GM11168 (cell line): ENCODE measurements at regions not wholly inside any gene's neighbourhood (a gene's known extent, or its start where the extent isn't known, plus 50 kb on each side); places are given as distances from the start of the nearest gene placed in this dataset.

Experiments used
- in situ Hi-C: fragments of 300-500 bp; cut with MboI; formaldehyde crosslinking; loops from one replicate; pipeline ENCODE4 v1.12.0; 2022; ENCODE audit warnings: low sequenced_read_pairs; ENCODE audit not compliant: unreplicated experiment

DNA sequence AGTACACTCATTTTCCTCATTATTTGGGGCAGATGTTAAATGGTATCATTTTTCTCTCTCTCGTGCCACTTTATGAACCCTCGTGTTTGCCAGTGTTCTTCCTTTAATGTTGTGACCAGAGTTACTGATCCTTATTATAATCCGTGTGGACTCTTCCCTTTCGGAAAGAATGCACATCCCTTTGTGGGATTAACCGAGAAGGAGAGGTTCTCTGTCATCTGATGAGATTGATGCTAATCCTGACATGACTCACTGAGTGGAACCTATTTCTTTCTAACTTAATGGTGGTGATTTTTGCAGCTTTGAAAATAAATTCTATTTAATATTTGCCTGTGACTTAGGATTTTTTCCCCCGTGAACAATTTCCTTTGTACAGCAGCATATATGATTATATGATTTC lies 300.0 kb upstream of the MAN1A1 start:
- in situ Hi-C loops, result no loop called here

DNA sequence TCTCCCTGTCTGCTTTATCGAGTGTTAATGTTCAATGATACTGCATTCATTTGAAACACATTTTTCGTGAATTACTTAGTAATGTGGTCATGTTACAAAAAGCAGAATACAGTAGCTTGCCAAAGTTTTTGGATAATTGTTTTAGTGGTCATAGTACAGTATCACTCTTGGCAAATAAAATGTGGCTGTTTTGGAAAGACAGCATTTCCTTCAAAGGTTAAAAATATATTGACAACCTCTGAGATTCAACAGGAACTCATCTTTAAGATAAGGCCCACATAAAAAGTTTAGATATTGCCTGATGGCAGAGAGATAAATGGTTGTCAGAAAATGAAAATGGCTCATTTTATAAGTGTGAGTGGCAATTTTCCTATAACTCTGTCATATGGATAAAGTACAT lies 297.7 kb upstream of the MAN1A1 start:
- in situ Hi-C loops, result no loop called here

DNA sequence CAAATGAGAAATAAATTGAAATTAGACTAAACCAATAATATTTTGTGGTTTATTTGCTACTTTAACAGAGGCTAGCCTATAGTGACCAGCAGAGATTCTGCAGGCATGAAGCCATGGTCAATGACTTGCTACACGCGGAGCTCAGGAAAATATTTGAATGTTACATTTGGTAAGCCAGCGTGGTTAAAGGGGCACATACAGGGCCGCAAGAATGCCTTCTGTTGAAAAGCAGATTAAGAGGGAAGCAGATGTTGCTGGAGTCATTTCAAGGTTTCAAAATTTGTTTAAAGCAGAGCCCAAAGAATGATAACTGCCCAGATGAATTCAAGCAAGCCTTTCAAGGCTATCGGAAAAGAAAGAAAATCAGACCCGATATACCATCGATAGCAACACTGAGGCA lies 294.3 kb upstream of the MAN1A1 start:
- in situ Hi-C loops, result no loop called here

GRCh38 chr6:119637768-119638167 lies 288.2 kb upstream of the MAN1A1 start:
- in situ Hi-C loops, result no loop called here

DNA sequence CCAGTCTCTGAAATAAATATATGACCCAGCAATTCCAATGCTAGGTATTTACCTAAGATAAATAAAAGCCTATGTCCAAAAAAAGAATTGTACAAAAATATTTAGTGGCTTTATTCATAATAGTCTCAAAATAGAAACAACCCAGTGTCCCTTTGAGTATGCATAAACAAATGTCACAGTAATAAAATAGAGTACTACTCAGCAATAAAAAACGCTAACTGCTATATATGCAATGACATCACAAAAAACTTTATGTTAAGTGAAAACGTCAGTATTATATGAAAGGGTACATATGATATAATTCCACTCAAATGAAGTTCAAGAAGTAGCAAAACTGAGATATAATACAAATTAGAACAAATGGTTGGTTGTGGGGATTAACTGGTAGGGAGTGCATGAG lies 286.5 kb upstream of the MAN1A1 start:
- in situ Hi-C loops, result no loop called here

DNA sequence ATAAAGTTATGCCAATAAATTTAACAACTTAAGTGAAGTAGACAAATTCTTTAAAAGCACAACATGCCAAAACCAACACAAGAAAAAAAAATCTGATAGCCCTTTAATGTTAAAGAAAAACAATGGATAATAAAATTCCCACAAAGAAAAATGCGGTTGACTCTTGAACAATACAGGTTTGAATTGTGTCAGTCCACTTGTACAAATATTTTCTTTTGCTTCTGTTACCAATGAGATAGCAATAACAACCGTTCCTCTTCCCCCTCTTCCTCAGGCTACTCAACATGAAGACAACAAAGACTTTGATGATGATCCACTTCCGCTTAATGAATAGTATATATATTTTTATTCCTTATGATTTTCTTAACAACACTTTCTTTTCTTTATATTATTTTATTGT lies 283.9 kb upstream of the MAN1A1 start:
- in situ Hi-C loops, result no loop called here

DNA sequence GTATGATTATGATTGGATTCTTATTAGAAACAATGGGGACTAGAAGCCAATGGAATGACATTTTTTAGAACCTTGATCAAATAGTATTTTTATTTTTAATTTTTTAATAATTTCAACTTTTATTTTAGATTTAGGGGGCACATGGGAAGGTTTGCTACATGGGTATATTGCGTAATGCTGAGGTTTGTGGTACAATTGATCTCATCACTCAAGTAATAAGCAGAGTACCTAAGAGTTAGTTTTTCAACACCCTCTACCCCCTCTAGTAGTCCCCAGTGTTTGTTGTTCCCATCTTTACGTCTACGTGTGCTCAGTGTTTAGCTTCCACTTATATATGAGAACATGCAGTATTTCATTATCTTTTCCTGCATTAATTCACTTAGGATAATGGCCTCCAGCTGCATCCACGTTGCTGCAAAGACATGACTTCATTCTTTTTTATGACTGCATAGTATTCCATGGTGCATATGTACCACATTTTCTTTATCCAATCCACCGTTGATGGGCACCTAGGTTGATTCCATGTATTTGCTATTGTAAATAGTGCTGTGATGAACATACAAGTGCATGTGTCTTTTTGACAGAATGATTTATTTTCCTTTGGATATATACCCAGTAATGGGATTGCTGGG lies 281.1 kb upstream of the MAN1A1 start:
- in situ Hi-C loops, result no loop called here

GRCh38 chr6:119628691-119629594 lies 279.4 kb upstream of the MAN1A1 start:
- in situ Hi-C loops, result no loop called here

DNA sequence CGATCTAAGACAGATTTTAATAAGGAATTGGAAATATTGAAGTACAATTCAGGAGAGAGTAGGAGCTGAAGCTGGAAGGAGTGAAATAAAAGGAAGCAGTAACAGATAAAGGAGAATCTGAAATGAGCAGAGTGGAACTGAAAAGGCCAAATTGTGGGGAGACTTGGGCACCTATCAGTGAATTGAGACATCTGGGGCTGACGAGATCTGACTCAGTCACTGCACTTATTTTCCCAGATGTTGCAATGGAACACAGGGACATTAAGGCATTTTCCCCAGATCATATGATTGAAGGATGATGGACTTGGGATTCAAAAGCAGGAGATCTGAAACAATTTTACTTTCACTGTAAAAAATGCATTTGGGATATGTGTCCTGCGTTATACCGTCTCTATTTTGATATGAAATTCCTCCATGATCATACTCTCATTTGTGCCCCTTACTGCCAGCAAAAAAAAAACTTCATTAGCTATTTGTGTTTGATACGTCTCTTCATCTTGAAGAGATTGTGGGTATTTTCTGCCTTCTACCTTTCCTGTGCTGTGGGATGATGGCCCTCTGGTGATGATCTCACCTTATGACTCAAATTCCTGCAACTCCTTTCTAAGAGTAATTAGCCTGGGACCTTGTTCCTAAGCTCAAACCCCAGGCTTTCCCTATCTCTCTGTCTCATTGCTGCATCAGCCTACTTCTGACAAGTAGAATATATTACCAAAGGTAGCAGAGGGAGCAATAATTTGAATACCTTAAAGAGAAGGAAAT lies 278.5 kb upstream of the MAN1A1 start:
- in situ Hi-C loops, result no loop called here

DNA sequence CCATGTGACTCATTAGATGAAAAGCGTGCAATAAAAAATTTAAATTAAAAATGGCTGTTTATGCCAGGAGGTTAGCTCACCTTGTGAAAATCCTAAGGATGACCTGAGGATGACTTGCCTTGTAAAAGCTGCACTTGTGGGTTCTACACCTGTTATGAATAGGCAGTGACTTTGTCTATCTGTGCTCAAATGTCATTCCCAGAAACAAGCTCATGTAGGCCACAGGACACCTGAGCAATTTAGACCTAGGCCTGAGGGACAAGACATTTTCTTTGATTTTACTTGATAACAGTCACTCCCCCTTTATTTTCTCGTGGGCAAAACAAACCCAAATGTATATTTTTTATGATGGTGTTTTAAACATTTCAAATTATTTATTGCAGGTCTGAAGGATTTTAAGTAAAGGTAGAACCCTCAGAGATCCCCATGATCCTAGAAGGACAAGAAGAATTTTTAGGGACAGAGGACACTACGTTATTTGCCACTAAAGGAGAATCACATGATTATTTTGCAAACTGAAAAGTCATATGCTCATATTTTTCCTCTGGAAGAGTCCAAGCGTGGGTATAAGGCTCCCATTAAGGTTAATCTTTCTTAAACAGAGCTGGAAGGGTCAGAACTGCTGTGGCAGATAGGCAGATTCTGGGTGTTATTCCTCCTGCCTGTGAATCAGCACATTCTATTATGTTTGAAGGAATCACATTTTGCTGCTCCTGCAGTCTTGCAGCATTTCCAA lies 277.5 kb upstream of the MAN1A1 start:
- in situ Hi-C loops, result no loop called here

GRCh38 chr6:119620846-119621555 lies 271.4 kb upstream of the MAN1A1 start:
- in situ Hi-C loops, result no loop called here

- in situ Hi-C loops, result no loop called here
These were observed 264.6 kb upstream of the MAN1A1 start for GRCh38 chr6:119614138-119614537.

- in situ Hi-C loops, result no loop called here
These were observed 263.4 kb upstream of the MAN1A1 start for GRCh38 chr6:119612911-119613381.

DNA sequence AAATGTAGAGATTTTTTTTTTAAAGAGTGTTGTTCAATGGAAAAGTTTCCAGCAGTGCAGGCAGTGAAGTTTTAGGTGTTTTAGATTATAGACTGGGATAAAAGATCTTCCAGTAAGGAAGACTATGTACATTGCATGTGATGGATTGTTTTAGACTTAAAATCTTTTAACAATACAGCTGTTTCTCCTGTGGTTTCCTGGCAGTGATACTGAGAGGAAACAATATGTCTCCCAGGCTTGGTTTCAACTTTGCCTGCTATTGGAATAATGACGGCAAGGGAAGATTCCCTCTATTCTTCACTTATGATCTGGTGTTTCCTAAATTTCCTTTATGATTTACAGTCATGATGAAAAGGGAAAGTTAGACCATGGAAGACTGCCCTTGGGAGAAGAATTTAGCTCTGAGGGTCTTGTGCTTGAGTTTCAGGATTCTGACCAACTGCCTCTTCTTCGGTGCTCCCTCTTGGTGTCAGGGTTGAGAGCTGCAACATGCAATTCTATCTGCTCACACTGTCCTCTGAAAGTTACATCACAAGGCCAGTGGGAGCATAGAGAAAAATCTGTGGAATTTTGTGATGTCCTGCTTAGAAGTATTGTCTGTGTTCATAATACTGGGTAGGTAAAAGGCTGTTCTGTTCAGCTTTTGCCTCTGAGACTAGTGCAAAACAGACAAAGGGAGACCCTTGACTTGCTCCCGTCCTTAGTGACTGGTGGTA lies 262.8 kb upstream of the MAN1A1 start:
- in situ Hi-C loops, result no loop called here

DNA sequence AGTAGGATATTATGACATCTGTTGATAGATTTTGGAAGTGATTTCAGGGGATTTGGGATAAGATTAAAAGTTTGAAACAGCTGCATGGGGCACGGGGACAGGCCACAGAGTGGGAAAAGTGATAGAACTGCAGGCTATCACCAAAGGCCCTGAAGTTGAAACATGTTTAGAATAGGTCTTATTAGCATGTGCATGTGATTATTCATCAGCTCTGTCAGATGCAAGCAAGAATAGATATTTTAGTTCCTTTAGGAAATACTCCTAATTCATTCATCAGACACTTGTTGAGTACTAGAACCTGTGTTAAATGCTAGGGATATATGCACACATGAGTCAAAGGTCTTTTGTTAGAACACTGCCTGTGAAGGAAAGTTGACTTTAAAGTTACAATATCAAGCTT lies 261.2 kb upstream of the MAN1A1 start:
- in situ Hi-C loops, result no loop called here

GRCh38 chr6:119610265-119610664 lies 260.7 kb upstream of the MAN1A1 start:
- in situ Hi-C loops, result no loop called here

DNA sequence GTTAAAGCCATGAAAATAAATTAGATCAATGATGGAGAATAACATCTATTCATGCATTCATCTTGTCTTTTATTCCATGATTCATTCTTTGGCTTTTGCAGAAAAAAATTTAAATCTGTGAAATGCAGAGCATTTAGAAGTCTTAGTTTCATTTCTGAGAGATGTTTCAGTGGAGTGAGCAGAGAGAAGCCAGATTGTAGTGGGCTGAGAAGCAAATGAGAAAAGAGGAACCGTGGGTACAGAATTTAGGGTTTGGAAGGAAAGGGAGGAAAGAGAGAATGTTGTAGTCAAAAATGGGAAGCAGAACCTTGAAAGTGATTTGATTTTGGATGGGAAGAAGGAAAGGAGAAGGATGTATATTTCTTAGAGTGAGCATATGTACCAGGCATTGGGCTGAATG lies 260.3 kb upstream of the MAN1A1 start:
- in situ Hi-C loops, result no loop called here

DNA sequence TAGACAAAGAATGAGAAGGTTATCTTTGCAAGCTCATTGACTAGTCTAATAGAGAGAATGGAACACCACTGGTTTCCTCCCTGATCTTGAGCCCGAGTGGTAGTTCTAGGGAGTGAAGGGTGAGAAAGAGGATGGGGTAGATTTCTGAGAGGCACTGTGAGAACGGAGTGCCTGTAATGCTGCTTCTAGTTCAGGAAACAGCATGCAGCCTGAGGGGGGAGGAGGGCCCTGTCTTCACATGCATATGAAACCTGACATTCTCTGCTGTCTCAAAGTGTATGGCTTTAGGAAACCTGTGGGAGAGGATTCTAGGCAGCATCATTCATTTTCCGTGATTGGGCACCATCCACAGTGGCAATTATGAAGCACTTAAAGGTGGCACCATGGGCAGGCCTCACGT lies 259.4 kb upstream of the MAN1A1 start:
- in situ Hi-C loops, result no loop called here

- in situ Hi-C loops, result no loop called here
These were observed 254.6 kb upstream of the MAN1A1 start for GRCh38 chr6:119604124-119604523.
